GM12874 (cell line): ENCODE measurements at regions not wholly inside any gene's neighbourhood (a gene's known extent, or its start where the extent isn't known, plus 50 kb on each side); places are given as distances from the start of the nearest gene placed in this dataset.

ENCODE experiments used
- CTCF ChIP-seq: IDR thresholded peaks from 2 replicates; pipeline ENCODE4 v1.5.1; 2011; ENCODE audit warnings: low read depth, mild to moderate bottlenecking, control low read depth, low read length, moderate library complexity; ENCODE audit not compliant: insufficient read depth

GRCh38 chr6:91293395-91293794 is 706.5 kb upstream of the MAP3K7 start:
- no peak for TF ChIP-seq CTCF

GRCh38 chr6:91291071-91291470 is 704.2 kb upstream of the MAP3K7 start:
- no peak for TF ChIP-seq CTCF

- TF ChIP-seq CTCF = no peak
Measured at GRCh38 chr6:91288741-91289140, 701.9 kb upstream of the MAP3K7 start.

GRCh38 chr6:91281901-91282300 is 695.0 kb upstream of the MAP3K7 start:
- TF ChIP-seq CTCF = no peak

- TF ChIP-seq CTCF = no peak
Measured at GRCh38 chr6:91280494-91280830, 693.6 kb upstream of the MAP3K7 start.

GRCh38 chr6:91279740-91280493 is 693.0 kb upstream of the MAP3K7 start:
- no peak for TF ChIP-seq CTCF

GRCh38 chr6:91278416-91278815 is 691.5 kb upstream of the MAP3K7 start:
- TF ChIP-seq CTCF = no peak

- peak; percentile 48 for TF ChIP-seq CTCF
Measured at GRCh38 chr6:91276315-91276714, 689.4 kb upstream of the MAP3K7 start.
